SIG-M5 (cell line): ENCODE measurements at regions not wholly inside any gene's neighbourhood (a gene's known extent, or its start where the extent isn't known, plus 50 kb on each side); places are given as distances from the start of the nearest gene placed in this dataset.
A peak's percentile ranks its signal among the peaks of the same experiment; 100 is the strongest.

ENCODE experiments used
- DNase-seq: peaks from one replicate; lab custom pipeline; 2025; lab: John Stamatoyannopoulos, UW

DNA sequence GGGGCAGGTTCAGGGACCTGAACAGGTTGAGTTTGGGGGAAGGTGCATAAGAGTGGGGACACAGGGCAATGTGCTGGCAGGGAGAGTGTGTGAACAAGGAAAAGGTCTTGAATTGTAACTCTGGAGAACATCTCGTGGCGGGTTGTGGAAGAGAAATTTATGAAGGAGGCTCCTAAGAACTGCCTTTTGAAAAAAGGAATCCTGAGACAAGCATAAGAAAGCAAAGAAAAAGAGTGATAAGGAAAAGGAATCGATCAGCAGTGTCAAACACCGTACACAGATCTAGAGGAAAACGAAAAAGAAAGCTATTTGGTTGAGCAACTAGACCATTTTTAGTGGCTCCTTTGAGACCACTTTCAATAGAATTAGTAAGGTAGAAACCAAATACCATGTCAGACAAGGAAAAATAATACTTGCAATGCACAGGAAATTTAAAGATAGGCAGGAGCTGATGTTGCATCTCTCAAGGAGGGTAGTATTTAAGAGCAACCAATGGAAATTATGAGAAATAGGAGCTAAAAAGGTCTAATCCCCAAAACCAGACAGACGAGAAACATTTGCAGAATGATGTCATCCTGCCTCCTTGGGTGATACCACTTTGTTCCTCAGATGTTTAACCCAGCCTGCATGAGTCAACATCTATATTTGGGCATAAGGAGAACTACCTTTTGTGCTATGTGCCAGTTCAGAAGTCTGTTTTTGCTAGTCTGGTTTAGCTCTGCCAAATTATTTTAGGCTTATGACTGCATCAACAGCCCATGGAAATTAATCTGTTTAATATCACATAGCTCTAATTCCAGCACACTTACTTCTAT, 64.5 kb upstream of the STK38L start:
- peak; percentile 86 for DNase-seq

DNA sequence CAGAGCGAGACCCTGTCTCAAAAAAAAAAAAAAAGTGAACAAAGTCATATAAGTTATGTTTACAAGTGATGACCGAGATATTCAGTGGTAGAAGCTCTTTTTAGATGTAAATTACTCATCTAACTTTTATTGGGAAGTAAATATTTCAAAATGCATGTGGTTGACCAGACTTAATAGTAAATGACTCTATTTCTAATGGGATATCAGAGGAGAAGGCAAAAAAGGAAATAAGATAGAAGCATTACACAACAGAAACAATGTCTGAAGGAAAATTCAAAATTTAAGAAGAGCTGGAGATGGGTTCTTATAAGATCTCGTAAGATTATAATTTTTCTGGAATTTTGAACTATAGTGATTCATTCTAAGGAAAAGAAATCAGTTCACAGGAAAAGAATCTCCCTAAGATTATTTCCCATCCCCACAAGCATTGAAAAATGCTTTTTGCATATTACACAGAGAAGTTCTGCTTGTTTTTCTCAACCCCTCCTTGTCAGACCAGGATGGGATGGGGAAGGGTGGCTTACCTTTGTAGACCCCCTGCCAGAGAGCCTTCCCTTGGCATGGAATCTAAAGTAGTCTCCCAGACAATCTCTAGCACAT, 63.1 kb upstream of the STK38L start:
- no peak for DNase-seq

DNA sequence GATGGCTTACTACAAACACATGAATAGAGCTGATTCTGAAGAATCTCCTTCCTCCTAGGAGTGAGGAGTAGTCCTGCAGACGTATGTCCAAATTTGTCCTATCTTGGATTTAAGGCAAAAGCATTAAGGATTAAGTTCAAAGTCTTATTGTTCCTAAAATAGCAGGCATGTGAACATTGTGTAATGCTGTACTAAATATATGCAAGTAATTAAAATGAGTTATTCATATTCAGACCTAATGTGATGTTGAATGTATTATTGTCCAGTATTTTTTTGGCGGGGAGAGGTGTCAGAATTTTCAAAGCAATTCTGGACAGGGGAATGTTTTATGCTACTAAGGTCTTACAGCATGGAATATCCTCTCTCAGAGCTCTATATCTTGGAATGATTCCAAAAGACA, 60.7 kb upstream of the STK38L start:
- DNase-seq, result no peak

DNA sequence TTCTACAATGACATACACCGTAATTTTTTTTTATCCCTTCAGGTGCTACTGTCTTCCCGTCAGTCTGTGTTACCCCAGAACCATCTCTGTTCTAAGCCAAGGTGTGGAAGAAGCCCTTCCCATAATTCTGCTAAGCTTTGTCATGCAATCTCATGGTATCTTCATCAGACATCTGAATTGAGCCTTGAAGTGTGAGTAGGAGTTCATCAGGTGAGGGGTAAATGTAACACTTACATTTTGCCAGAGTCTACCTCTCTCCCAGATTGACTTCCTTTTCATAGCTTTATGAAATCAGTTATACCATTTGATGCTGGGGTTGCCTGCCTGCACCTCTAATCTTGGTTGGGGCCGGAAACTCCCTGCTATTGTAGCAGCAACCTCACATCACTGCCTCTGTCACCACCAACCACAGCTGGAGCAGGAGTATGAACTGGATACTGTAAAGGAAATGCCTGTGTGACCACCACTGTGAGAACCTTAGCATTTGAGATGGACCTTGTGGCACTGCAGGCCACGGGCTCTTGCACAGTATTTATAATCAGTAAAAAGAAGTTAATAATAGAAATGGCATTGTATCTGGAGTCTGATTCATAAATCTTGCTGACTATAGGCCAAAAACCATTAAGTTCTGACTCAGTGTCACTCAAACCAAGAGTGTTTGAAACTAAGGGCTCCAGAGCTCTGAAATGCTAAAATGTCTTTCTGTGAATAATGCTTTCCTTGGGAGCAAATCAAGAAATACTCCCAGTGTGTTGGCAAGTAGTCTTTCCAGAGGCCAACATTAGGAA, 58.7 kb upstream of the STK38L start:
- DNase-seq, result no peak

DNA sequence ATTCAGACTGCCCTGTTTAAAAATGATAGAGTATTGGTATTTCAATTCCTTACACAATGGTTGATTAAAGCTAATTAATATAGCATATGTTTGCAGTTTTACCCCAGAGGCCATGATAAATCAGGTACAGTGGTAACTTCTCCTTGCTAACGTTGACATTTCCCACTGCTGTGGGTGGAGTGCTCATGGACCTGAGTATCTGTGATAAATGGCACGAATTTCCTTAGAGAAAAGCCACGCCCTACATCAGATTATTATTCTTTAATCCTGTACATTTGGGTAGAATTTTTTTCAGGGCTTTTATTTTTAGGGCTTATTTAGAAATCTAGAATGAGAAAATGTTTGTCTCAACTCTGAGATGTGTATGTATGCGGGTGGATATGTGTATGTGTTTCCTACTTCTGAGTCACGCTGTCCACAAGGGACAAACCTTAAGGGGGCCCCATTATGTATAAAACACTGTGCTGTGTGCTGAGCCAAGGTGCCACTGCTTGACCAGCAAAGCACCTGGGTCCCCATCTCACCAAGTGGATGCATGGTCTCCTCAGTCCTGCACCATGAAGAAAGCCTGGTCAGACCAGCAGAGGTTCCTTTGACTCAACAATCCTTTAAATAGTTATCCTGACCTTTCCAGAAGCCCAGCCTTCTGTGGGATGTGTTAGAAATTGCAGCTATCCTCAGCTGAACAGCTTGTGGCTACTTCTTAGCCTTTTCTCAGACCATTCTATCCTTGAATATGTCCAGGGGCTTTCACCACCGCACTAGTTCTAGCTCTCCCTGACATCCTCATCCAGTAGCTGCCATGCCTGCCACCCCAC, 57.9 kb upstream of the STK38L start:
- no peak for DNase-seq

DNA sequence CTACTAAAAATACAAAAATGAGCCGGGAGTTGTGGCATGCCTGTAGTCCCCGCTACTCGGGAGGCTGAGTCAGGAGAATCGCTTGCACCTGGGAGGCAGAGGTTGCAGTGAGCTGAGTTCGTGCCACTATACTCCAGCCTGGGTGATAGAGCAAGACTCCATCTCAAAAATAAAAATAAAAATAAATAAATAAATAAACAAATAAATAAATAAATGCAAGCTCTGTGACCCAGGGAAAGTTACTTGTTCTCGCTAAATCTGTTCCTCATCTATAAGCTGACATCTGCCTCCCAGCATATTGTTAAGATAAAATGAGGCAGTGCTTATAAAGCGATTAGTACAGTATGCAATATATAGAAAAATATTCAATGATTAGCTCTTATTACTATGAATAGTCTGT, 56.4 kb upstream of the STK38L start:
- DNase-seq, result no peak

DNA sequence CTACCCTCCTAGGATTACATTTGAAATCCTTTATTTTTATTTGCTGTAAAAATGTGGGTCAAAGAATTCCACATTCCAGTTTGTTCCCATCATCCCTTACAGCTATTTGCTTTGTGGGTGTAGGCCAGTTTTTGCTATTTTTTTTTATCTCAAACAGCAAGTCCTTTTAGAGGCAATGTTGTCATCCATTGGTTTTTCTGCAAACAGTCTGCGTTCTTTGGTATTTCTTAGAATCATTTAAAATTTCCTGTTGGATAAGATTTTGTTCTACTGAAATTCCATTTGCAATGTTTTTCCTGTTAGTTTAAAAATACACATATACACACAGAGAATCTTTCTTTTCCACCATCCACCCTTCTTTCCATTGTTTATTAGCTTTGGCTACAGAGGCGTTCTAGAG, 53.3 kb upstream of the STK38L start:
- DNase-seq, result no peak

DNA sequence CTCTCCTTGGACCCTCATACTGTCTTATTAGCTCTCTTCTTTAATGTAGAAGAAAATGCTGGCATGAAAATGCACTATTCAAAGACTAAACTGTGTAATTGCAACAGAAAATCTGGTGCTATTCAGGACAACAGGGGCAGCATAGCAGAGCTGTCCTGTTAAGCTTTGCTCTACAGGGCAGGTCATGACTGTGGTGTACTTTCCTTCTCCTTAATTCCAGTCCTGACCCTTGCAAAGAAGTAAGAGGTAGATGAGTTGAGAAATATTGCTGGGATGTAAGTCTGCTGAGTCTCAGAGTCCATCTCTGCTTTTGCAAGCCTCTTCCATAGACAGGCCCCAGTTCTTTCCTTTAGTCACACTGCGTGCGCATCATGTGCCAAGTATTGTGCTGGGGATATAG, 52.6 kb upstream of the STK38L start:
- DNase-seq, result no peak

DNA sequence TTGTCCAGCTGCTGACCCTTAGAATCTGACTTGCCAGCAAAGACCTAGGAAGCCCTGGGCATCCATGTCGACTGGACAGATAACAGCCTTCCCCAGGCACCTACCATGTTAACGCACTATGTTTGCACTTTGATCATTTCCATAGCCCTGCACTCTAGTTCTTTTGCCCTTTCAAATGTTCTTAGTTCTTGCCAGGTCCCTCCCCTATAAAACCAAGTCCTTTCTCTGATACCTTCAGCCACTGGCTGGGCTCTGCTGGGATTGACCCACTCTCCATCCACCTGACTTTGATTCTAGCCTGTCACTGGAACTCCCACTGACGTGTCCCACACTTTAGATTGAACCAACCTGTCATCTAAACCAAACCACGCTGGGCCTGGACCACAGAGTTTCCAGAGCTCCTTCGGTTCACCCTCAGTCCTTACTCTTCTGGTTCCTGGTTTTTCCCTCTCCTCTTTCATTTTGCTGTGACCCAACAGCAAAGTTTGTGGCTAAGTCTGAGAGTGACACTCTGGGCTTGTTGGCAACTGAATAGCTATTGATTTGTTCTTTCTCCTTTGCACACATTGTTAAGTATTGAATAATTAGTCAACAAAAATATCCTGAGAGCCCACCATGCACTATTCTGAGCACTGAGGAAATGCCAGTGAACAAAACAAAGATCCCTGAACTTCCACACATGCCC, 51.8 kb upstream of the STK38L start:
- DNase-seq, result no peak

DNA sequence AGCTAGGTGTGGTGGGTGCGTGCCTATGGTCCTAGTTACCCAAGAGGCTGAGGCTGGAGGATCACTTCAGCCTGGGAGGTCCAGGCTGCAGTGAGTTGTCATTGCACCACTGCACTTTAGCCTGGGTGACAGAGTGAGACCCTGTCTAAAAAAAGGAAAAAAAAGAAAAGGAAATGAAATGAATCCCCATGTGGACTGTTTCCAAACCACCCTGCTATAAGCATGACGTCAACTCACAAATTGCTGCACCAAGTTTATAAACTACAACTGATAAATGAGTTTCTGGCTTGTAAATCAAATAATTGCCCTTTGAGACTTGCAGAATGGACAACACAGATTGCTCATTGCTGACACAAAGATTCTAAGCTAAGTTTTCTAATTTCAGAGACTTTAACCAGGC, 51.0 kb upstream of the STK38L start:
- no peak for DNase-seq

DNA sequence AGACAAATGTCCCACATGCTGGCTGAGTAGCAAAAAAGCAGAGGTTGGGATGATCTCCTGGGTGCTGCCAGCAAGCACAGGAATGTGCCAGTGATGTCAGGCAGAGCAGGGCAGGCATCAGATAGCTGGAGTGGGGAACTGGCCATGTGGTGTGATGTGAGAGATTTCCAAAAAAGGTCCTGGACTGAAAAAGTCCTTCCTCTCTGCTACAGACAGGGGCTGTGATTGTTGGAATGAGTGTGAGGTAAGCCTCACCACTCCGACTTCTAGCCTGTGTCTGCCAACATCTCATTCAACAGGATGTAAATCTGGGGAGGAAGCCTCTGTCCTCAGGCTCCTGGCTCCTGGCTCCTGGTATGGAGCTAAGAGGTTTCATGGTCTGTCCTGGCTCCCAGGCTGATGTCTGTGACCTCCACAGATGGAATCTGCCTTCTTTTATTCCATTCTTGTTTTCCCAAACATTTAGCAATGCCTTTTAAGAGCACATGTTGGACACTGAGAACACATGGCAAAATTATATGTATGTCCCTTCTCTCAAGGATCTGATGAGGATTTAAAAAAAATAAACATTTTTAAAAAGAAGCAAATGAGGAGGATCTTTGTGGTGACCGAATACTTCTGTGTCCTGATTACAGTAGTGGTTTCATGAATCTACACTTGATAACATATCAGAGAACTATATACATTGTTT, 50.1 kb upstream of the STK38L start:
- DNase-seq, result no peak
